Neural progenitor cell (in vitro differentiated cells): ENCODE measurements at regions not wholly inside any gene's neighbourhood (a gene's known extent, or its start where the extent isn't known, plus 50 kb on each side); places are given as distances from the start of the nearest gene placed in this dataset.

Source experiments
- DNase-seq: peaks from one replicate; pipeline ENCODE4 v3.0.0-alpha.2; 2016; ENCODE audit warnings: low spot score
- H2AFZ ChIP-seq: fragments of 200-600 bp; sonication (generic); replicated peaks from 2 replicates; pipeline ENCODE4 v1.6.1; 2016; ENCODE audit warnings: antibody characterized with exemption
- H3F3A ChIP-seq: fragments of 200-600 bp; sonication (generic); 2 replicates; pipeline ENCODE4 v1.6.1; 2016; ENCODE audit warnings: antibody characterized with exemption, low read depth
- H3K27ac ChIP-seq: fragments of 200-600 bp; sonication (generic); 2 replicates; pipeline ENCODE4 v1.5.1; 2016; ENCODE audit warnings: mild to moderate bottlenecking
- H3K27me3 ChIP-seq: fragments of 200-600 bp; sonication (generic); 2 replicates; pipeline ENCODE4 v1.6.1; 2016; ENCODE audit warnings: mild to moderate bottlenecking, moderate library complexity
- H3K36me3 ChIP-seq: fragments of 200-600 bp; sonication (generic); 2 replicates; pipeline ENCODE4 v1.5.1; 2016
- H3K4me1 ChIP-seq: fragments of 200-600 bp; sonication (generic); 2 replicates; pipeline ENCODE4 v1.6.1; 2016; ENCODE audit warnings: mixed run types
- H3K4me2 ChIP-seq: fragments of 200-600 bp; sonication (generic); 2 replicates; pipeline ENCODE4 v1.6.1; 2016
- H3K4me3 ChIP-seq: fragments of 200-600 bp; sonication (generic); 2 replicates; pipeline ENCODE4 v1.5.1; 2016
- H3K79me2 ChIP-seq: fragments of 200-600 bp; sonication (generic); 2 replicates; pipeline ENCODE4 v1.6.1; 2016; ENCODE audit warnings: low read depth
- H3K9ac ChIP-seq: fragments of 200-600 bp; sonication (generic); 2 replicates; pipeline ENCODE4 v1.6.1; 2016
- H3K9me3 ChIP-seq: fragments of 200-600 bp; sonication (generic); 2 replicates; pipeline ENCODE4 v1.5.1; 2016; ENCODE audit warnings: low read depth
- H4K20me1 ChIP-seq: fragments of 200-600 bp; sonication (generic); 2 replicates; pipeline ENCODE4 v1.6.1; 2016; ENCODE audit warnings: low read depth
- H3K27ac Mint-ChIP-seq: 3 replicates; pipeline ENCODE4 v1.8.0; 2021; ENCODE audit warnings: mixed read lengths
- H3K27me3 Mint-ChIP-seq: 2 replicates; pipeline ENCODE4 v1.8.0; 2022; ENCODE audit warnings: low read depth, mild to moderate bottlenecking, inconsistent platforms, moderate library complexity, mixed read lengths; ENCODE audit not compliant: insufficient read depth
- H3K36me3 Mint-ChIP-seq: 3 replicates; pipeline ENCODE4 v1.8.0; 2021; ENCODE audit warnings: mixed read lengths
- H3K4me1 Mint-ChIP-seq: 3 replicates; pipeline ENCODE4 v1.8.0; 2021; ENCODE audit warnings: mixed read lengths
- H3K4me3 Mint-ChIP-seq: 3 replicates; pipeline ENCODE4 v1.8.0; 2021; ENCODE audit warnings: mild to moderate bottlenecking, moderate library complexity, mixed read lengths
- H3K9me3 Mint-ChIP-seq: 3 replicates; pipeline ENCODE4 v1.8.0; 2020; ENCODE audit warnings: mixed read lengths
- CTCF ChIP-seq: fragments of 200-600 bp; sonication (generic); IDR thresholded peaks from 2 replicates; pipeline ENCODE4 v1.5.1; 2017; ENCODE audit warnings: antibody characterized with exemption, mild to moderate bottlenecking
- EZH2 ChIP-seq: fragments of 200-600 bp; sonication (generic); IDR thresholded peaks from 2 replicates; pipeline ENCODE4 v1.6.1; 2017; ENCODE audit warnings: antibody characterized with exemption, mild to moderate bottlenecking, moderate library complexity
- EZH2phosphoT487 ChIP-seq: fragments of 200-600 bp; sonication (generic); IDR thresholded peaks from 2 replicates; pipeline ENCODE4 v1.6.1; 2017; ENCODE audit warnings: antibody characterized with exemption

- Mint-ChIP-seq H3K36me3 (no peaks in the 10 kb centered on the region), H3K27me3 (peaks cover 3% of the 10 kb centered on the region), H3K27ac (no peak overlapping the region), H3K9me3 (no peaks in the 10 kb centered on the region), H3K4me1 (peaks cover 6% of the 10 kb centered on the region), H3K4me3 (no peak overlapping the region)
- no peak for TF ChIP-seq CTCF
- no peak for TF ChIP-seq EZH2
- no peak for TF ChIP-seq EZH2phosphoT487
- no peaks in the 10 kb centered on the region for H4K20me1 ChIP-seq
- DNase-seq = no peak
- no peaks in the 10 kb centered on the region for H3F3A ChIP-seq
- H3K9me3 ChIP-seq = no peaks in the 10 kb centered on the region
- H3K4me1 ChIP-seq = peaks cover 26% of the 10 kb centered on the region
- H3K4me3 ChIP-seq = no peak overlapping the region
- H3K9ac ChIP-seq = no peak overlapping the region
- no peaks in the 10 kb centered on the region for H3K27me3 ChIP-seq
- no peak overlapping the region for H3K27ac ChIP-seq
- H3K79me2 ChIP-seq = no peaks in the 10 kb centered on the region
- no peaks in the 10 kb centered on the region for H3K36me3 ChIP-seq
- no peak overlapping the region for H3K4me2 ChIP-seq
- H2AFZ ChIP-seq = peak overlapping the region; percentile 11
Measured at GRCh38 chr3:182078929-182079328, 367.2 kb downstream of the SOX2 start.

- H4K20me1 ChIP-seq = no peaks in the 10 kb centered on the region
- H3K9ac ChIP-seq = no peak overlapping the region
- H2AFZ ChIP-seq = peak overlapping the region; percentile 79
- Mint-ChIP-seq H3K4me3 (no peak overlapping the region), H3K27me3 (peaks cover 3% of the 10 kb centered on the region), H3K4me1 (peaks cover 12% of the 10 kb centered on the region), H3K36me3 (no peaks in the 10 kb centered on the region), H3K9me3 (no peaks in the 10 kb centered on the region), H3K27ac (no peak overlapping the region)
- H3K4me2 ChIP-seq = no peak overlapping the region
- H3K4me3 ChIP-seq = no peak overlapping the region
- DNase-seq = no peak
- H3K79me2 ChIP-seq = no peaks in the 10 kb centered on the region
- H3K36me3 ChIP-seq = no peaks in the 10 kb centered on the region
- TF ChIP-seq EZH2phosphoT487 (no peak), EZH2 (no peak), CTCF (no peak)
- peaks cover 29% of the 10 kb centered on the region for H3K4me1 ChIP-seq
- H3K27me3 ChIP-seq = no peaks in the 10 kb centered on the region
- H3F3A ChIP-seq = no peaks in the 10 kb centered on the region
- no peak overlapping the region for H3K27ac ChIP-seq
- no peaks in the 10 kb centered on the region for H3K9me3 ChIP-seq
Measured at GRCh38 chr3:182081096-182081495, 369.4 kb downstream of the SOX2 start.

GRCh38 chr3:182083112-182083511 lies 371.4 kb downstream of the SOX2 start:
- peaks cover 16% of the 10 kb centered on the region for H3K4me1 Mint-ChIP-seq
- peak overlapping the region; percentile 78 for H2AFZ ChIP-seq
- no peak overlapping the region for H3K4me2 ChIP-seq
- H3K27me3 ChIP-seq = no peaks in the 10 kb centered on the region
- no peak overlapping the region for H3K9ac ChIP-seq
- peaks cover 34% of the 10 kb centered on the region for H3K4me1 ChIP-seq
- no peak overlapping the region for H3K4me3 ChIP-seq
- no peaks in the 10 kb centered on the region for H3K36me3 ChIP-seq
- H3K9me3 Mint-ChIP-seq = no peaks in the 10 kb centered on the region
- H3F3A ChIP-seq = no peaks in the 10 kb centered on the region
- H3K27ac ChIP-seq = no peak overlapping the region
- H3K4me3 Mint-ChIP-seq = no peak overlapping the region
- H3K79me2 ChIP-seq = no peaks in the 10 kb centered on the region
- TF ChIP-seq EZH2phosphoT487 = no peak
- TF ChIP-seq EZH2 = no peak
- no peak for TF ChIP-seq CTCF
- H4K20me1 ChIP-seq = no peaks in the 10 kb centered on the region
- no peak for DNase-seq
- H3K36me3 Mint-ChIP-seq = no peaks in the 10 kb centered on the region
- no peak overlapping the region for H3K27ac Mint-ChIP-seq
- peaks cover 3% of the 10 kb centered on the region for H3K27me3 Mint-ChIP-seq
- no peaks in the 10 kb centered on the region for H3K9me3 ChIP-seq
